Body of pancreas (tissue), 4 donors: ENCODE measurements at regions not wholly inside any gene's neighbourhood (a gene's known extent, or its start where the extent isn't known, plus 50 kb on each side); places are given as distances from the start of the nearest gene placed in this dataset.

Experiments
- CTCF ChIP-seq, 7 experiments: fragments of 450-650 bp in 4 of 7; fragments of 200-600 bp in 3 of 7; sonication (generic) in 3 of 7; IDR thresholded peaks; one replicate each; pipeline ENCODE4 v1.5.1; 2016 to 2019; ENCODE audit warnings: antibody characterized with exemption in 7 of 7
- POLR2A ChIP-seq, 3 donors: fragments of 450-650 bp; IDR thresholded peaks; one replicate each; pipeline ENCODE4 v1.6.1; 2016; ENCODE audit warnings: antibody characterized with exemption in 3 of 3, mild to moderate bottlenecking in 2 of 3

GRCh38 chr2:52611759-52612158 is 1155.8 kb upstream of the CHAC2 start:
- TF ChIP-seq CTCF (IDR thresholded peaks at IDR 0.05), result no peak
- no peak for TF ChIP-seq POLR2A (IDR thresholded peaks at IDR 0.05)
